ENCODE measurements at regions not wholly inside any gene's neighbourhood (a gene's known extent, or its start where the extent isn't known, plus 50 kb on each side); places are given as distances from the start of the nearest gene placed in this dataset. TPM values are rescaled to one million over a fixed set of nuclear protein-coding genes. Genes with fewer than 3 reads are reported as not detected.

- no peak for DNase-seq (ENCODE audit: low spot score)
- no peak for ATAC-seq (ENCODE audit: low FRiP score)
- TF ChIP-seq, protein P1, sequence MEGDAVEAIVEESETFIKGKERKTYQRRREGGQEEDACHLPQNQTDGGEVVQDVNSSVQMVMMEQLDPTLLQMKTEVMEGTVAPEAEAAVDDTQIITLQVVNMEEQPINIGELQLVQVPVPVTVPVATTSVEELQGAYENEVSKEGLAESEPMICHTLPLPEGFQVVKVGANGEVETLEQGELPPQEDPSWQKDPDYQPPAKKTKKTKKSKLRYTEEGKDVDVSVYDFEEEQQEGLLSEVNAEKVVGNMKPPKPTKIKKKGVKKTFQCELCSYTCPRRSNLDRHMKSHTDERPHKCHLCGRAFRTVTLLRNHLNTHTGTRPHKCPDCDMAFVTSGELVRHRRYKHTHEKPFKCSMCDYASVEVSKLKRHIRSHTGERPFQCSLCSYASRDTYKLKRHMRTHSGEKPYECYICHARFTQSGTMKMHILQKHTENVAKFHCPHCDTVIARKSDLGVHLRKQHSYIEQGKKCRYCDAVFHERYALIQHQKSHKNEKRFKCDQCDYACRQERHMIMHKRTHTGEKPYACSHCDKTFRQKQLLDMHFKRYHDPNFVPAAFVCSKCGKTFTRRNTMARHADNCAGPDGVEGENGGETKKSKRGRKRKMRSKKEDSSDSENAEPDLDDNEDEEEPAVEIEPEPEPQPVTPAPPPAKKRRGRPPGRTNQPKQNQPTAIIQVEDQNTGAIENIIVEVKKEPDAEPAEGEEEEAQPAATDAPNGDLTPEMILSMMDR (IDR thresholded peaks at IDR 0.05) = no peak
These were observed 57.5 kb upstream of the SP4 start for GRCh38 chr7:21370283-21370982.

DNA sequence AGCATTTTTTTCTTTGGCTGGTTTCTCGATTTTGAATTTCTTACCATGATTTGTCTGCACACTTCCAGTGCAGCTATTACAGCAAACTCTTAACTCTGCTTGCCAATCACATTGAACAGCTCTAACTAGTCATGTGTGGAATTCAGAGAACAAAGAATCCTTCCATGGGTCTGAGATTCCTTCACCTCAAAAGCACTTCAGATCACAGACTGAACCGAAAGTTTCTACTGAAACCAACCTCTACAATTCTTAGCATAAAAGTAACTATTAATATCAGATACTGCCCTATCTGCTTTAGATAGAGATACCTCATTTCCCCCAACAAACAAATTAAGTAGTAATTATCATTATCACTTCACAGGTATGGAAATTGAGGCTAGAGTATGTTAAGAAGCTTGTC, 56.5 kb upstream of the SP4 start:
- TF ChIP-seq, protein P1 (IDR thresholded peaks at IDR 0.05) = no peak
- ATAC-seq (ENCODE audit: low FRiP score) (no peak), DNase-seq (ENCODE audit: low spot score) (no peak)

DNA sequence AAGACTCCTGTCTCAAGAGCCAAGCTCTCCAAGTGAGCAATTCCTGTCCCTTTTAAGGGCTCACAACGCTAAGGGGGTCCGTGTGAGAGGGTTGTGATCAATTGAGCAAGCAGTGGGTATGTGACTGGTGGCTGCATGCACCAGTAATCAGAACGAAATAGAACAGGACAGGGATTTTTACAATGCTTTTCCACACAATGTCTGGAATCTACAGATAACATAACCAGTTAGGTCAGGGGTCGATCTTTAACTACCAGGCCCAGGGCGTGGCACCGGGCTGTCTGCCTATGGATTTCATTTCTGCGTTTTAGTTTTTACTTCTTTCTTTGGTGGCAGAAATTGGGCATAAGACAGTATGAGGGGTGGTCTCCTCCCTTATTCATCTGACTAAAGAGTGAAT, 54.9 kb upstream of the SP4 start:
- TF ChIP-seq, protein P1 (IDR thresholded peaks at IDR 0.05) = no peak
- ATAC-seq (ENCODE audit: low FRiP score) (no peak), DNase-seq (ENCODE audit: low spot score) (no peak)

DNA sequence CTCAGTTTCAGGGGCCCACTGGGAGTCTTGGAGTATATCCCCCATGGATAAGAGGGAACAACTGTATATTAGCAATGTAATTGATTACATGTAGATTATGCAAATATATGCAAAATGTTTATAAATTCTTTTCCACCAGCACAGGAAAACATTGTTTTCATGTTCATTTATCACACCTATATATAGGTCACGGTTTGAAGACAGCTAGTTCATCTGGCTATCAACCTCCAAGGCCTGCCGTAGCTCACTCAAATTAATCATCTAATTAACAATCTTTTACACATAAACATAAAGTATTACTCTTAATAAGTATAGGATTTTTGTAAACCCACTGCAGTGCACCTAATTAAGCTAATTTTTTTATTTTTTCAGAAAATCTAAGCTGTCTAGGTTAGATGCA, 53.7 kb upstream of the SP4 start:
- DNase-seq (ENCODE audit: low spot score) (no peak), ATAC-seq (ENCODE audit: low FRiP score) (no peak)
- TF ChIP-seq, protein P1 (IDR thresholded peaks at IDR 0.05) = no peak

DNA sequence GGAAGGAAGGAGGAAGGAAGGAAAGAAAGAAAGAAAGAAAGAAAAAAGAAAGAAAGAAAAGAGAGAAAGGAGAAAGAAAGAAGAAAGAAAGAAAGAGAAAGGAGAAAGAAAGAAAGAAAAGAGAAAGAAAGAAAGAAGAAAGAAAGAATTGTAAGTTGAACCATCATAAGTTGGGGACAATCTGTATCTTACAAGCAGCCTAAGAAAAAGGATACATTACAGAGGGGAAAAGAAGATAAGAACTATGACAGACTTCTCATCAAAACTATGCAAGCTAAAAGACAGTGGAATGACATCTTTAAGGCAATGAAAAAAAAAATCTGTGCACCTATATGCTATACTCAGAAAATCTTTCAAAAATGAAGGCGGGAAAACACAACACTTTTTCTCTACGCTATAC, 50.3 kb upstream of the SP4 start:
- DNase-seq (ENCODE audit: low spot score) (no peak), ATAC-seq (ENCODE audit: low FRiP score) (no peak)
- TF ChIP-seq, protein P1 (IDR thresholded peaks at IDR 0.05) = no peak

Small RNA genes lying in the stretch of these regions (small RNA-seq; reads per million reads assigned to genes)
- gene RN7SL542P = not detected
